OCI-LY1 (cell line): ENCODE measurements at regions not wholly inside any gene's neighbourhood (a gene's known extent, or its start where the extent isn't known, plus 50 kb on each side); places are given as distances from the start of the nearest gene placed in this dataset.

Experiments
- H2AFZ ChIP-seq: fragments of 200-600 bp; sonication (generic), shearing (Covaris generic); 2 replicates; pipeline ENCODE4 v1.6.0; 2014; ENCODE audit warnings: antibody characterized with exemption, mild to moderate bottlenecking, low read length
- H3F3A ChIP-seq: fragments of 200-600 bp; sonication (generic), shearing (Covaris generic); 2 replicates; pipeline ENCODE4 v1.6.0; 2014; ENCODE audit warnings: mild to moderate bottlenecking, antibody characterized with exemption, low read length, moderate library complexity; ENCODE audit not compliant: insufficient read depth
- H3K27ac ChIP-seq: fragments of 200-600 bp; sonication (generic); 2 replicates; pipeline ENCODE4 v1.5.1; 2014; ENCODE audit warnings: low read length, mixed run types, mild to moderate bottlenecking, low read depth; ENCODE audit not compliant: poor library complexity, severe bottlenecking
- H3K27me3 ChIP-seq: fragments of 200-600 bp; sonication (generic); 2 replicates; pipeline ENCODE4 v1.6.0; 2014; ENCODE audit warnings: antibody characterized with exemption, mild to moderate bottlenecking, low read length, moderate library complexity; ENCODE audit not compliant: insufficient read depth
- H3K36me3 ChIP-seq: fragments of 200-600 bp; sonication (generic); 2 replicates; pipeline ENCODE4 v1.6.1; 2014; ENCODE audit warnings: mild to moderate bottlenecking, antibody characterized with exemption, low read length, moderate library complexity, mixed read lengths; ENCODE audit not compliant: insufficient read depth
- H3K4me1 ChIP-seq: fragments of 200-600 bp; sonication (generic); 2 replicates; pipeline ENCODE4 v1.5.1; 2014; ENCODE audit warnings: mild to moderate bottlenecking, low read length, moderate library complexity; ENCODE audit not compliant: insufficient read depth, severe bottlenecking
- H3K4me2 ChIP-seq: fragments of 200-600 bp; sonication (generic), shearing (Covaris generic); 2 replicates; pipeline ENCODE4 v1.6.1; 2014; ENCODE audit warnings: low read length
- H3K4me3 ChIP-seq: fragments of 200-600 bp; sonication (generic); 2 replicates; pipeline ENCODE4 v1.5.1; 2014; ENCODE audit warnings: low read length, low read depth, mild to moderate bottlenecking, mixed read lengths; ENCODE audit not compliant: poor library complexity, severe bottlenecking
- H3K79me2 ChIP-seq: fragments of 200-600 bp; shearing (Covaris generic); 2 replicates; pipeline ENCODE4 v1.6.1; 2016; ENCODE audit warnings: mixed run types, low read length, mixed read lengths; ENCODE audit not compliant: insufficient read depth
- H3K9ac ChIP-seq: fragments of 200-600 bp; sonication (generic), shearing (Covaris generic); 2 replicates; pipeline ENCODE4 v1.6.1; 2014; ENCODE audit warnings: mild to moderate bottlenecking, low read length, mixed read lengths
- H3K9me2 ChIP-seq: fragments of 200-600 bp; sonication (generic), shearing (Covaris generic); 2 replicates; pipeline ENCODE4 v1.6.1; 2014; ENCODE audit warnings: low read depth, mild to moderate bottlenecking, low read length, mixed read lengths
- H3K9me3 ChIP-seq: fragments of 200-600 bp; shearing (Covaris generic); 2 replicates; pipeline ENCODE4 v1.6.1; 2014; ENCODE audit warnings: low read length, mixed read lengths
- H4K20me1 ChIP-seq: fragments of 200-600 bp; sonication (generic), shearing (Covaris generic); 2 replicates; pipeline ENCODE4 v1.6.0; 2016; ENCODE audit warnings: mild to moderate bottlenecking, low read length; ENCODE audit not compliant: insufficient read depth
- CTCF ChIP-seq: fragments of 200-600 bp; sonication (generic), shearing (Covaris generic); IDR thresholded peaks from 2 replicates; pipeline ENCODE4 v1.5.1; 2017; ENCODE audit warnings: mild to moderate bottlenecking, antibody characterized with exemption, low read length, moderate library complexity, mixed read lengths
- EZH2 ChIP-seq: fragments of 200-600 bp; sonication (generic), shearing (Covaris generic); IDR thresholded peaks from 2 replicates; pipeline ENCODE4 v1.8.0; 2017; ENCODE audit warnings: borderline replicate concordance, mixed run types, mild to moderate bottlenecking, antibody characterized with exemption, low read length, moderate library complexity, mixed read lengths

DNA sequence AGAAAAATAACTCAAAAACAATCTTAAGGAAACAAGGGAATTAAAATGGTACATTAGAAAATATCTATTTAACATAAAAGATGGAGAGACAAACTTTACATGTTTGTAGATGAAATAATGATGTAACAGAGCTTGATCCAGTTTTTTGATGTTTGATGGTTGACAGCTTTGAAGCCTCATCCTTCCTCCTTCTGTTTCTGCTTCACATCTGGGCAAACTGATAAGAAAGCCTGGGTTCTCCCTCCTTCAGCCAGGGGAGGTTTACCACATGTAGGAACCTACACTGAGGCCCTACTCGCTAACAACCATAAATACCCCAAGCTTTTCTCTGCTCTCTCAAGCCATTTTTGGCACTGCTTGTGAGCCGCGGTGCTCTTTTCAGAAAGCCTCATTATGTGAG, 82.8 kb upstream of the ZNF32 start:
- Histone ChIP-seq H3K4me2 (no peak overlapping the region), H3K36me3 (no peaks in the 10 kb centered on the region), H4K20me1 (no peaks in the 10 kb centered on the region), H3K4me1 (no peaks in the 10 kb centered on the region), H3K27me3 (no peaks in the 10 kb centered on the region), H3K27ac (no peak overlapping the region), H3K9me2 (no peaks in the 10 kb centered on the region), H3K9ac (no peak overlapping the region), H3K79me2 (no peaks in the 10 kb centered on the region), H3F3A (no peaks in the 10 kb centered on the region), H2AFZ (no peak overlapping the region), H3K9me3 (no peaks in the 10 kb centered on the region), H3K4me3 (no peak overlapping the region)
- no peak for TF ChIP-seq EZH2
- no peak for TF ChIP-seq CTCF

GRCh38 chr10:43728425-43728824, 79.7 kb upstream of the ZNF32 start:
- no peak overlapping the region for H2AFZ ChIP-seq
- TF ChIP-seq CTCF (no peak), EZH2 (no peak)

DNA sequence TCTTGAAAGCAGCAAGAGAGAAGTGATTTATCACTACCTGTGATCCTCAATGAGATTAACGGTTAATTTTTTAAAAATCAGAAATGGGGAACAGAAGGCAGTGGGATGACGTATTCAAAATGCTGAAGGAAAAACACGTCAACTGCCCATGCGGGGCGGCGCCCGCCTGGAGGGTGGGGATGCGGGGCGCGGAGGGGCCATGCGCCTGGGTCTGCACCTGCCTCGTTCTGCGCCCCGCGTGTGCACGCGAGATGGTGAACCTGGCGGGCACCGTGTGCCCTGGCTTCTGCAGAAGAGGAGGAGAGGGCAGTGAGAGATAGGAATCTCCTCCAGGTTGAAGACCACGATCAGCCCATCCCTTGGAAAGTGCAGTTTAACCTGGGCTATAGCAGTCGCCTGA, 79.3 kb upstream of the ZNF32 start:
- Histone ChIP-seq H3K9ac (no peak overlapping the region), H3K9me2 (no peaks in the 10 kb centered on the region), H3K4me3 (no peak overlapping the region), H3K27ac (no peak overlapping the region), H4K20me1 (no peaks in the 10 kb centered on the region), H3K4me2 (no peak overlapping the region), H3F3A (no peaks in the 10 kb centered on the region), H2AFZ (no peak overlapping the region), H3K9me3 (no peaks in the 10 kb centered on the region), H3K36me3 (no peaks in the 10 kb centered on the region), H3K4me1 (no peaks in the 10 kb centered on the region), H3K79me2 (no peaks in the 10 kb centered on the region), H3K27me3 (no peaks in the 10 kb centered on the region)
- TF ChIP-seq EZH2 (no peak), CTCF (no peak)

More at GRCh38 chr10:43728425-43728824, 79.7 kb upstream of the ZNF32 start:
- Histone ChIP-seq H4K20me1 (no peaks in the 10 kb centered on the region), H3K4me2 (no peak overlapping the region), H3F3A (no peaks in the 10 kb centered on the region), H3K4me1 (no peaks in the 10 kb centered on the region), H3K9ac (no peak overlapping the region), H3K4me3 (no peak overlapping the region), H3K79me2 (no peaks in the 10 kb centered on the region), H3K27me3 (no peaks in the 10 kb centered on the region), H3K36me3 (no peaks in the 10 kb centered on the region), H3K27ac (no peak overlapping the region), H3K9me2 (no peaks in the 10 kb centered on the region), H3K9me3 (no peaks in the 10 kb centered on the region)
